KMS-11 (cell line): ENCODE measurements at regions not wholly inside any gene's neighbourhood (a gene's known extent, or its start where the extent isn't known, plus 50 kb on each side); places are given as distances from the start of the nearest gene placed in this dataset.
"Not testable (repeated sequence)": the region's sequence is repeated elsewhere in the genome, so short reads cannot be mapped to it uniquely, and the experiment has no call there.

Experiments used
- H2AFZ ChIP-seq: fragments of 200-600 bp; sonication (generic); 2 replicates; pipeline ENCODE4 v1.6.1; 2016; ENCODE audit warnings: antibody characterized with exemption, mixed run types, low read depth
- H3K27ac ChIP-seq: fragments of 200-600 bp; sonication (generic); 2 replicates; pipeline ENCODE4 v1.6.1; 2016; ENCODE audit warnings: mild to moderate bottlenecking, mixed run types
- H3K27me3 ChIP-seq: fragments of 200-600 bp; sonication (generic); 2 replicates; pipeline ENCODE4 v1.6.1; 2017; ENCODE audit warnings: mild to moderate bottlenecking, low read depth, mixed run types, moderate library complexity; ENCODE audit not compliant: insufficient read depth
- H3K36me3 ChIP-seq: fragments of 200-600 bp; sonication (generic); 2 replicates; pipeline ENCODE4 v1.6.1; 2017; ENCODE audit warnings: mild to moderate bottlenecking, mixed run types; ENCODE audit not compliant: insufficient read depth
- H3K4me1 ChIP-seq: fragments of 200-600 bp; sonication (generic); 2 replicates; pipeline ENCODE4 v1.6.1; 2016; ENCODE audit warnings: mild to moderate bottlenecking, low read depth, mixed run types; ENCODE audit not compliant: poor library complexity, severe bottlenecking
- H3K4me2 ChIP-seq: fragments of 200-600 bp; sonication (generic); 2 replicates; pipeline ENCODE4 v1.7.0; 2016; ENCODE audit warnings: mild to moderate bottlenecking, mixed run types
- H3K4me3 ChIP-seq: fragments of 200-600 bp; sonication (generic); IDR thresholded peaks from 2 replicates; pipeline ENCODE4 v1.6.1; 2017; ENCODE audit warnings: low read depth, low read length, mixed read lengths; ENCODE audit not compliant: insufficient read depth
- H3K79me2 ChIP-seq: fragments of 200-600 bp; sonication (generic); 2 replicates; pipeline ENCODE4 v1.6.1; 2016; ENCODE audit warnings: low read depth, mixed run types; ENCODE audit not compliant: insufficient read depth
- H3K9ac ChIP-seq: fragments of 200-600 bp; sonication (generic); 2 replicates; pipeline ENCODE4 v1.6.1; 2016; ENCODE audit warnings: mild to moderate bottlenecking, mixed run types
- H4K20me1 ChIP-seq: fragments of 200-600 bp; sonication (generic); 2 replicates; pipeline ENCODE4 v1.6.1; 2016; ENCODE audit warnings: mild to moderate bottlenecking, mixed run types; ENCODE audit not compliant: insufficient read depth

DNA sequence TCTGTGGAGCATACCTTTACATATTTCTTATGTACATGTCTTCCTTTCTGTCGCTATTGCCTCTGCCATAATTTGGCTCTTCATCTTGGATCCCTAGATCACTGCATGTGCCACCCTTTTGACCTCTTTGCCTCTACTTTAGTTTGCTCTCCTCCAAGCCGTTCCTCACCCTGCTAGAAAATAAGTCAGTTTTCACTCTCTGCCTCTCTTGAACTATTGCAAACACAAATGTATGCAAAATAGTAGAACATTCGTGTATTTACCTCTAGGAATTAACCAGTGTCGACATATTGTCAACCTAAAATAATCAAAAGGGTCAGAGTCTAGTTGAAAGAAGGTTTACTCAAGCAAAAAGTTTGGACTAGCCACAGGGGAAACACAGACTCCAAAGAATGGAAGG lies 1893.1 kb downstream of the KHDRBS2 start:
- not testable (repeated sequence) for H3K4me2 ChIP-seq, H3K27me3 ChIP-seq, H3K9ac ChIP-seq, H3K4me3 ChIP-seq, H3K27ac ChIP-seq, H3K4me1 ChIP-seq, H3K79me2 ChIP-seq, H3K36me3 ChIP-seq, H4K20me1 ChIP-seq, H2AFZ ChIP-seq

- not testable (repeated sequence) for H3K4me2 ChIP-seq, H3K79me2 ChIP-seq, H3K27me3 ChIP-seq, H3K4me1 ChIP-seq, H3K36me3 ChIP-seq, H4K20me1 ChIP-seq, H3K9ac ChIP-seq, H3K4me3 ChIP-seq, H3K27ac ChIP-seq, H2AFZ ChIP-seq
Observed at GRCh38 chr6:60389094-60389493, 1896.9 kb downstream of the KHDRBS2 start.

GRCh38 chr6:60384614-60385013 lies 1901.4 kb downstream of the KHDRBS2 start:
- not testable (repeated sequence) for H3K27me3 ChIP-seq, H3K4me1 ChIP-seq, H3K9ac ChIP-seq, H3K4me3 ChIP-seq, H3K27ac ChIP-seq, H3K4me2 ChIP-seq, H3K79me2 ChIP-seq, H3K36me3 ChIP-seq, H4K20me1 ChIP-seq, H2AFZ ChIP-seq

DNA sequence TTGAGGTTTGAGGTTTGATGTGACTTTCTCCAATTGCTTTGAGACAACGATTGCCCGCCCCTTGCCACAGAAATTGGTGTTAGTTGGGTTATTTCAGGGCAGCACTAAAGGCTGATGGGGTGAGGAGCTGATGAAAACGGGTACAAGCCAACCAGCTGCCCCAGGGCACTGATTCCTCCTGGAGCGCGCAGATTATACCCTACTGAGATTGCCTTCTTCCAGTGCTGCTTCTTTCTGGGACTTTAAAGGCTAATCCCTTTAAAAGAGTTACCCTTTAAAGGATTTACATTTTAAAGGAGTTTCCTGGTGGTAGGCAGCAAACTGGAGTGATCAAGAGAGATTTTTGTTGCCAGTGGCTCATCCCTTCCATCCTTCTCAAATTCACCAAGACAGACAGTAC lies 1903.3 kb downstream of the KHDRBS2 start:
- not testable (repeated sequence) for H3K27me3 ChIP-seq, H3K4me3 ChIP-seq, H3K27ac ChIP-seq

GRCh38 chr6:60374078-60374477 lies 1911.9 kb downstream of the KHDRBS2 start:
- not testable (repeated sequence) for H3K9ac ChIP-seq, H4K20me1 ChIP-seq, H3K27me3 ChIP-seq, H3K36me3 ChIP-seq, H3K79me2 ChIP-seq, H2AFZ ChIP-seq, H3K4me3 ChIP-seq, H3K4me2 ChIP-seq, H3K4me1 ChIP-seq, H3K27ac ChIP-seq

More for the DNA sequence above, 1903.3 kb downstream of the KHDRBS2 start:
- H3K36me3 ChIP-seq, H3K4me1 ChIP-seq, H3K79me2 ChIP-seq, H3K4me2 ChIP-seq, H2AFZ ChIP-seq, H3K9ac ChIP-seq, H4K20me1 ChIP-seq: not testable (repeated sequence)

GRCh38 chr6:60367800-60368199 lies 1918.2 kb downstream of the KHDRBS2 start:
- H2AFZ ChIP-seq, H3K4me1 ChIP-seq, H4K20me1 ChIP-seq, H3K4me2 ChIP-seq, H3K79me2 ChIP-seq, H3K27ac ChIP-seq, H3K27me3 ChIP-seq, H3K9ac ChIP-seq, H3K4me3 ChIP-seq, H3K36me3 ChIP-seq: not testable (repeated sequence)

DNA sequence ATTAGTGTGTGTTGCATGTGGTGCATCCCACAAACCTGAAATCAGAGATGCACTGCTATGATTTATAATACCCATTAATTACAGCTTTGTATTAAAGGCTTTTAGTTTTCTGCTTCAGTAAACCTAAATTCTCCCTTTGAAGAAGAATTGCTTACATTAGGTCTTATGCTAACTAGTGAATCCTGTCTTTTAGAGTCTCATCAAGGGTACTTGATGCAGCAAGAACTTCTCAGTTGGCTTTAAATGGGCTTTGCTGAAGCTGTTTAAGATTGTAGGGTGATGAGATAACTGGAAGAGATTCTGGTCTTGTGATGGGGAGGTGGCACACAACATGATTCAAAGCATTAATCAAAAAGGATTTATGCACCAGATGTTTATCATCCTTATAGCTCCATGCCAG lies 1920.1 kb downstream of the KHDRBS2 start:
- not testable (repeated sequence) for H3K27ac ChIP-seq, H3K4me2 ChIP-seq, H3K4me1 ChIP-seq

DNA sequence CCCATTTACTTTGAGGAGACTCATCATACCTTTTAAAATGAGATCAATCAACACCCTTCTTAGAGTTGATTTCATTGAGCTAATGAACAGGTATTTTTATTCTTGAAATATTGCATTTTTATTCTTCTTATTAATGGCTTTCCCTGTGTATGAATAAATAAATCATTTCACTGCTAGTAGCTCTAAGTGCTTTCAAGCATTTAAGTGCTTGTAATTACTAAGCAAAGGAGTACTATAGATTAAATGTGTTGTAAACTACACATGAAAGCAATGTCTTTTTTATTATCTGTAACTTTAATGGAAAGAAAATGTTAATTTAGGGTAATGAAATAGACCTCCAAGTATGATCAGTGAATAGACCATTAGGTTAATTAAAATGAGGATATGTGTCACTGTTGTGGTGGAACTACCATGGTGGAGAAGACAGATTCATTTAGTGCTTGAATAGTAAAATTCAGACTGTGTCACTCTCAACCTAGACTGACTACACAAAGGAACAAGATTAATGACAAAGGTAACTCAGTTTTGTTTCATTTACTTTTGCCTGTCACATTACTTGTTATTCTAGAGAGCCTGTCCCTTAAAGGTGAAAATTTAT lies 1943.5 kb downstream of the KHDRBS2 start:
- H3K79me2 ChIP-seq, H3K27me3 ChIP-seq, H3K36me3 ChIP-seq, H2AFZ ChIP-seq, H3K9ac ChIP-seq, H4K20me1 ChIP-seq, H3K27ac ChIP-seq, H3K4me1 ChIP-seq, H3K4me3 ChIP-seq, H3K4me2 ChIP-seq: not testable (repeated sequence)

More for the DNA sequence above, 1920.1 kb downstream of the KHDRBS2 start:
- H2AFZ ChIP-seq, H3K4me3 ChIP-seq, H3K36me3 ChIP-seq, H3K27me3 ChIP-seq, H3K79me2 ChIP-seq, H3K9ac ChIP-seq, H4K20me1 ChIP-seq: not testable (repeated sequence)
